ENCODE measurements at regions not wholly inside any gene's neighbourhood (a gene's known extent, or its start where the extent isn't known, plus 50 kb on each side); places are given as distances from the start of the nearest gene placed in this dataset.

DNA sequence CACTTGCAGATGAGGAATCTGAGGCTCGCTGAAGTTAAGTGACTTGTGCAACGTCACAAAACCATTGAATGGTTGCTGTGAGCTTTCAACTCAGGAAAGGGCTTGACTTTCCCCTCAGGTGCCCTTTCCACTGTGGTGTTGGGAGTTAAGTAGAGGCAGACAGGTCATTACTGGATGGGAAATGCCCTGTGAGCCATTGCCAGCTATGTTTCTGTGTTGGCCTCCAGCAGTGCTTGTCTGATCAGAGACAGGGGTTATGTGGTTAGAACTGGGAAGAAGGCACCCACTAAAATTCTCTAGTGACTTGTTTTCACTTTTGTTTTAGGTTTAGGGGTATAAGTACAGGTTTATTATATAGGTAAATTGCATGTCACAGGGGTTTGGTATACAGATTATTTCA, 96.6 kb downstream of the FDX1 start:
- no peak for TF ChIP-seq CTCF (IDR thresholded peaks at IDR 0.05; ENCODE audit: insufficient read depth, low read depth, low read length, missing control alignments)
- DNase-seq (ENCODE audit: low read depth), result no peak
- H3K4me3 ChIP-seq (ENCODE audit: low read length), result no peak overlapping the region
